HG03108 (cell line): ENCODE measurements at regions not wholly inside any gene's neighbourhood (a gene's known extent, or its start where the extent isn't known, plus 50 kb on each side); places are given as distances from the start of the nearest gene placed in this dataset.
"Not testable (repeated sequence)": the region's sequence is repeated elsewhere in the genome, so short reads cannot be mapped to it uniquely, and the experiment has no call there.

ENCODE experiments used
- ATAC-seq: cut with Tn5 transposase; IDR thresholded peaks from one replicate; pipeline ENCODE4 v1.9.1; 2021; ENCODE audit warnings: moderate library complexity; ENCODE audit not compliant: unreplicated experiment

GRCh38 chr7:115654384-115655214 is 376.0 kb downstream of the TFEC start:
- no peak for ATAC-seq

GRCh38 chr7:115649429-115649828 is 381.1 kb downstream of the TFEC start:
- ATAC-seq = no peak

GRCh38 chr7:115647712-115648111 is 382.9 kb downstream of the TFEC start:
- no peak for ATAC-seq

GRCh38 chr7:115642194-115642593 is 388.4 kb downstream of the TFEC start:
- no peak for ATAC-seq

GRCh38 chr7:115638853-115639252 is 391.7 kb downstream of the TFEC start:
- no peak for ATAC-seq

- no peak for ATAC-seq
These were observed 393.4 kb downstream of the TFEC start for GRCh38 chr7:115637128-115637527.

- ATAC-seq = no peak
These were observed 394.7 kb downstream of the TFEC start for GRCh38 chr7:115635876-115636275.

- ATAC-seq = no peak
These were observed 395.2 kb downstream of the TFEC start for GRCh38 chr7:115635376-115635775.

- no peak for ATAC-seq
These were observed 395.9 kb downstream of the TFEC start for GRCh38 chr7:115634633-115635032.

- no peak for ATAC-seq
These were observed 397.9 kb downstream of the TFEC start for GRCh38 chr7:115632636-115633035.

GRCh38 chr7:115631782-115632181 is 398.8 kb downstream of the TFEC start:
- ATAC-seq = no peak

- no peak for ATAC-seq
These were observed 400.5 kb downstream of the TFEC start for GRCh38 chr7:115630049-115630448.

- no peak for ATAC-seq
These were observed 411.9 kb downstream of the TFEC start for GRCh38 chr7:115618676-115619075.

- ATAC-seq = no peak
These were observed 416.7 kb downstream of the TFEC start for GRCh38 chr7:115613836-115614235.

- ATAC-seq = no peak
These were observed 427.1 kb downstream of the TFEC start for GRCh38 chr7:115603416-115603815.

GRCh38 chr7:115600207-115600606 is 430.4 kb downstream of the TFEC start:
- no peak for ATAC-seq

GRCh38 chr7:115599184-115599583 is 431.4 kb downstream of the TFEC start:
- ATAC-seq = not testable (repeated sequence)

GRCh38 chr7:115597220-115597619 is 433.3 kb downstream of the TFEC start:
- not testable (repeated sequence) for ATAC-seq

- ATAC-seq = no peak
These were observed 437.5 kb downstream of the TFEC start for GRCh38 chr7:115593111-115593510.

GRCh38 chr7:115585015-115585718 is 445.4 kb downstream of the TFEC start:
- ATAC-seq = no peak

- ATAC-seq = no peak
These were observed 447.6 kb downstream of the TFEC start for GRCh38 chr7:115582956-115583355.

- ATAC-seq = no peak
These were observed 452.0 kb downstream of the TFEC start for GRCh38 chr7:115578576-115578975.
